GM21723 (cell line): ENCODE measurements at regions not wholly inside any gene's neighbourhood (a gene's known extent, or its start where the extent isn't known, plus 50 kb on each side); places are given as distances from the start of the nearest gene placed in this dataset.

ENCODE experiments used
- ATAC-seq: cut with Tn5 transposase; IDR thresholded peaks from one replicate; pipeline ENCODE4 v1.9.1; 2021; ENCODE audit warnings: mild to moderate bottlenecking, moderate library complexity; ENCODE audit not compliant: unreplicated experiment

DNA sequence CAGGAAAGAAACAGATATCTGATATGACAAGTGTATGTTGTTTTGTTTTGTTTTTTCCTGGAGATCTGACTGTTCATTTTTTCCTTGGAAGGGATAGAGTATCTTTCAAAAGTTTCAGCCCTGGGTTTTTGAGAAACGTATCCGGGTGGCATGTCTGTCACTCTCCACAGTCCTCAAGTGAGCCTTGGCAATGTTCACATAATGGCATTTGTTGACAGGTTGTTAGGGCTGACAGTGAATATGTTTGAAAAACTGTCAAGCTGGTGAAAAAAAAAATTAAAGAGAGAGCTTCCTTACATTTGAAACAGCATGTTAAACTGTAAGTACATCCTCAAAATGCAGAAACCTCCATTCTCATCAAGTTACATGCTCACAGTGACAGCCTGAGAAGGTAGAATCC, 113.0 kb upstream of the DYNLRB2 start:
- ATAC-seq, result no peak

DNA sequence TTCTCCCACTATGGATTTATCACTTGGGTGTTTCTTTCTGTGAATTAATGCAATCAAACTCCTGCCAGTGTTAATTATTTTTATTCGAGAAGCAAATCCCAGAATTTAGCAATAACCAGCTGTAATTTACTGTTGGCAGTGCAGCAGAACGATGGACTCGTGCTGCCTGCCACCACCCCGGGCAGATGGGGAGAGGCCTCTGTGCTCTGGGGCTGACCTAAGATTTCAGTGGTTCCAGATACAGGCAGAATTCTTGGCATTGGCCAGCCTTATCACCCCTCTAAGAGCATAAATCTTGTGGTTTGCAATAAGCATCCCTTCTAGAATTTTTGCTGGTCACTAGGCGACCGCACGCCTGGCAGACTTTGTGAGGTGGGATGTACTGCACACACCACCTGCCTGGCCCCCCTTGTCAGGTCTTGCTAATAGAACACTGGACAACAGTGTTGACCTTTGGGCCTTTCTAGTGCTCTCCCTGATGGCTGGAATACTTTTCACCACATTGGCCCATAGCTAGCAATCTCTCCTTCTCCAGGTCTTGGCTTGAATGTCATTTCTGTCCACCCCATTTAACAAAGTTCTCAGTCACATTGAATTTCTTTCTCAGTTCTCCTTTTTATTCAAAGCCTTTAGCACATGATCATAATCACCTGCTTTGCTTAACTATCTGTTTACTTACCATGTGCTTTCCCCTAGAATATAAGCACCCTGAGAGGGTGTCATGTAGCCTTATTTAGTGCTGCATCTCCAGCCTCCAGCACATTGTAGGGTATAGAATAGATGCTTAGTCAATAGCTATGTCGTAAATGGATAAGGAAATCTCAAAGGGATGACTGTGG, 122.1 kb upstream of the DYNLRB2 start:
- ATAC-seq, result no peak

DNA sequence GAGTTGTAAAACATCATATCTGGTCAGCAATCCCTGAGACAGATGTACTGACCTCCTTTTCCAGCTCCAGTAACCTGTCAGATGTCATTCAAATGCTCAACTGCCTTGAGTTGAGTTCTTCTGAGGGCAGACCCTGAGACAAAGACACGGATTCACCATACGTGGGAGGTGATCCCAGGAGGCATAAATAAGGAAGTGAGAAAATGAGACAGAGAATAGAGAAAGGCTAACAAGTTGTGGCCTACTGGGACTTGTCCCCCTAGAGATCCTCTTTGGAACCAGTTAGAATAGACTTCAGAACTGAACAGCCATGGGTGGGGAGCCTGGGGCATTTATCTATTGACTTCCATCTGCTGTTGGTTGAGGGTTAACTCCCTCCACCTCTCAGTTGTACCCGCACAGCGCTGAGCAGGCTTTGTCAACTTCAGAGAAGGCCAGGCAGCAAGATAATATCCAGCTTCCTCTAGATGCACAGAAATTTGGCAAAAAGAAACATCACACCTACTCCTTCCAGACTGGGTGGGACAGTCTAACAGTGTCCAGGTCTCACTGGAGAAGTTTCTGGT, 123.0 kb upstream of the DYNLRB2 start:
- ATAC-seq, result no peak

DNA sequence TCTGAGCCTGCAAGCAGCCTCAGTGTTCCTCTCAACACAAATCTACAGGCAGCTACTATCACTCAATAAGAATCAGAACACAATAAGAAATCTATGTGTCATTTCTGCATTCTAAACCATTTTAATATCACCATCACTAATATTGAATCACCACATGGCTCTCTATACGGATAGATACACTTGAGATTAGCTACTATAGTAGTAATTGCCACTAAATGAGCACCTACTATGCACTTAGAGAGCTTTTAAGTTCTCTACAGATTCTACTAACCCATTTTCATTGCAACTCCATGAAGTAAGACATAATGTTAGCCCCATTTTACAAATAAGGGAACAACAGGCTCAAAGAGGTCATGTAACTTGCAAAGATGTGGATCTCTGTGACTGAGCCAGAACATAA, 132.8 kb upstream of the DYNLRB2 start:
- no peak for ATAC-seq

DNA sequence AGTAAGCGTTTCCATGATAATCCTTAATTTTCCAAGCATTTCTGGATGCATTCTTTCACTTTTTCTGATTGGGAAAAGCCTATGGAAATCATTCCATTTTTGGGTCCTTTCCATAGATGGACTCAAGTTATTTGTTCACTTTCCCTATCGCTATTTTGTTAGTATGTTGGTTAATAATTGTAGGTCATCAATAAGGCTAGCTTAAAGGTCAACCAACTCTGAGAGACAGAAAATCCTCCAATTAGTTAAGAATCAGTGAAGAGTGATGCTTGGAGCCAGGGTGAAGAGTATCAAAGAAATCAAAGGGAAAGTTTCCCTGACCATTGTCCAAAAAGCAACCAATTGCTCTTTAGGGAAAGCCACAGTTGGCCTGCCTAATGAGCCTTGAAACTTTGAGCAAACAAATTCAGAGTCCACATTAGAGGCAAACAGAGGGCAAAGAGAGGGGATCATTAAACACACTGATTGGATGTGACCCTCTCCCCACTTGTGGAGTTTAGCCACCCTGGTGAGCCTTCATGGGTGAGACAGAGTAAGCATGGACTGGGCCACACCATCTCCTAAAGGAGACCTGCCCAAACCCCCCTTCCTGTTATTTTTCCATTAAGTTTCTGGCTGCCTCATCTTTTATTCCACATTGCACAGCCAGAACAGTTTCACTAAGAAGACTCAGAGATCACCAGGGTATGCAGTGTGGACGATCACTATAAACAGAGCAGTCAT, 133.4 kb upstream of the DYNLRB2 start:
- ATAC-seq, result no peak

DNA sequence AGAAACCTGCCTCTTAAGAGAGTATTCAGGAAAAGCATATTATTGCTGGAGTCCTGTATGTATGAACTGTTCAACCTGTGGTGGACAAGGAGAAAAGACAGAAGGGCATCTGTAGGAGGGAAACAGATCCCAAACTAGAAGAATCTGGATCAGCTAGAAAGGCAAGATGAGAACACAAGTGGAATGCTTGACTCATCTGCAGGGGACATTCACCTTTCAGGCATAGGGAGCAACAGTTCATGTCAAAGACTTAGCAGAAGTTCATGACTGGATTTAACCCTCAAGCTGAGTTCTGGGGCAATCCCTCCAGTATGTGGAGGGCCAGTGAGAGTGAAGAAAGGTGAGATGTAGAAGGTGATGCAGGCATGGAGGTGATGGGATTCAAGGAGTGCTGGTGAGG, 135.9 kb upstream of the DYNLRB2 start:
- no peak for ATAC-seq

DNA sequence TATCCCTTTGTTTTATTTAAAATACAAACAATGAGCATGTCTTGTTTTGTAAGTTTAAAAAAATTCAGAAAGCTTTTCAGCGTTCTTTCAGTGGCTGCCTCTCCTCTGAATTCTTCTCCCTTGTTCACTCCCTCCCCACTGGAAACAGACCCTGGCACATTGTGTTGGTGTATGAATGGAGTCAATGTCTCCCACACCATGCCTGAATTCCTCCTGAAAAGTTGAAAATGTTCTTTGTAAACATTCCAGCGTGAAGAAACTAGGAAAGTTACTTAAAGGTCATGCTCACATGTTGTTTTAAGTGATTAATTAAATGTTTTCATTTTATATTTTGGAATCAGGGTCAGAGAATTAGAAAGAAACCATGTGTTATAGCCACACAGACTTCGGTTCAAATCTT, 136.9 kb upstream of the DYNLRB2 start:
- no peak for ATAC-seq

DNA sequence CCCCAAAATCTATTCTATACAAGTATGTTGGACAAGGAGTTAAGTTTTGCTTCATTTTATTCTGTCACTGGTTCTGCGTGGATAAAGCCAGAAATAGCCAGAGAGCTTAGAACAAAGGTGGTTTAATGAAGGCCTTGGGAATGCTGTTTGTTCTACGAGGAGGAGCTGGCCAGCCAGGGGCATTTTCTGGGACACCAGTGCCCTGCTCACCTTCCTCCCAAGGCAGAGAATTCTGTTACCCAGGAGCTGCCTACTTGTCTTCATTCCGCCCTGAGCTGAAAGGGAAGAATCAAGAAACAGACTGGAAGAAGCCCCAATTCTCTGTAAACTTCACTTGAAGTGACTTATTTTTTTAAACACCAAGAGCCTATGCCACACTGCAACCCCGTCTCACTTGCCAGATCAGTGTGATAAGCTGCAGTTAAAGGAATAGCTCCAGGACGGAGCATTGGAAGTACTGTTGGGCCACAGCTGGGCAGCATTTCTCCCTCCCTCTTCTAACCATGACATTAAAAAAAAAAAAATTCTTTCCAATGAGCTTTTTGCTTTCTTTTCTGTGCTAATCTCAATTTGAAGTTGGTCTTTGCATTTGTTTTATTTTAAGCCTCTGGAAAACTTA, 149.8 kb upstream of the DYNLRB2 start:
- no peak for ATAC-seq

DNA sequence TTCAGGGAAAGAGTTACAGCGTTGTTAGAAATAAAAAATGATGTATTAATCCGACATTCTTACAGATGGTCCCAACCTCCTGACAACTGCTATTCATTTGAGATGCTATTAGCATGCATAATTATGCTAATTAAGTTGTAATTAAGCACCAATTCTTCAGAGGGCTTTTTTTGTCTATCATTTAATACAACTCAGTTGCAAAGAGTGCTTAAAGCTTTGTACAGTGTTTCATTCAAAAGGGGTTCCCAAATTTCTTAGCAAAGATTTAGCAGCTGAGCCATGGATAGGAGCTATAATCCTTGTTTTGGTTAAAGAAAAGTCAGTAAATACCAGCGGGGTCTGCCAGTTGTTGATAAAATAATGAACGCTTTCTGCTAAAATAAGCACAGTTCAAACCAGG, 150.7 kb upstream of the DYNLRB2 start:
- ATAC-seq, result no peak

DNA sequence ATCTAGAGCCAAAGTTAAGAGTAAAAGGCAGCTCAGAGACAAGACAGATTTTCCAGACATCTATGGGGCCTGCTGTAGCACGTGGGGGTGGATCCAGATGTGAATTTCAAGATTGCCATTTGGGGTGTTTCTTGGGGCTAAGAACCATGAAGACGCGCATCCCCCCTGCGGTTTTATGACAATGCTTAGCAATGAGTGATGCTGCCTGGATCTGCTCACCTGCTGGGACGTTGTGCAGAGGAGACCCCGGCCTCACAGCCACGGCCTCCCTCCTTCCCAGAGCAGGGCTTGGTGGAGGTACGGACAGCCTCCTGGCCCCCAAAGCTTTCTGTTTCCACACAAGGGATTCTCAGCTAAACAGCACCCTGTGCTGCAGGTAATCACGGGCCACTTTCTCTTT, 151.5 kb upstream of the DYNLRB2 start:
- ATAC-seq, result no peak

DNA sequence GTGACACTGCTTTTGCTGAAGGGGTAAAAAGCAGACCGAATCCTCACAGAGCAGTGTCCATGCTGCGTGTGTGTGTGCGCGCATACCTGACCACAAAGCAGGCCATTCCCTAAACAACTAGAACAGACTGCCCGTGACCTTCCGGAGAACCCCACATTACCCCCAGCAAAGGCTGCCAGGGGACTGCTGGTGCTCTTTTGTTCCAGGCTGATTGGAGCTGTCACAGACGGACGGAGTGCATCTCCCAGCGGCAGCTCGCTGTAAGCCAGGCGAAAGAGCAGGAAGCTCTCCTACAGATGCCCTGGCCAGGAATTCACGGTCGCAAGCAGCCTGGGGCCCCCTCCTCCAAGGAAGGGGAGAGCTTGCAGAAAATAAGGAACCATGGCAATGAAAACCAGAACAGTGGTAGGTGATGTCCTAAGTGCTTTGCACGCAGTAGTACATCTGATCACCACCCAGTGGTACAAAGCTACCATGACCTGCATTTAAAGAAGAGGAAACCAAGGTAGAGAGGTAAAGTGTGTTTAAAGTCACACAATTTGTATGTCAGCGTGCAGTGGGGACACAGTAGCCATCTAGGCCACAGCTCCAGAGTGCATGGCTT, 153.4 kb upstream of the DYNLRB2 start:
- ATAC-seq, result no peak

DNA sequence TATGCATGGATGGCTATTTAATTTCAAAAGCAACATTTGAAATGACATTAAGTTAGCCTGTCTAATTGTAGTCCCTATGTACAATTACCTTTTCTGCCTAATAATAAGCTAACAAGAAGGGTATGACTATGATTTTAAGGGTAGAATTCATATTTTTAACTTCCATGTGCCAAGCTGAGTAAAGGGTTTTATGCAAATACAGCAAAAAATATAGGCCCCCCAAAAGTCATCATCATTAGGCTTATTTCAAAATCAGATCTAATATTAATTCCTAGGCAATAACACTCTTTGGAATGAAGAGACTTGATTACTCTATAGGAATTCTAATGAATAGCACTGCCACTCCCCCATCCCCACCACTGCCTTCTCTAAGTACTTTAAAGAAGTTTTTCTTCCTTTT, 155.9 kb upstream of the DYNLRB2 start:
- no peak for ATAC-seq

DNA sequence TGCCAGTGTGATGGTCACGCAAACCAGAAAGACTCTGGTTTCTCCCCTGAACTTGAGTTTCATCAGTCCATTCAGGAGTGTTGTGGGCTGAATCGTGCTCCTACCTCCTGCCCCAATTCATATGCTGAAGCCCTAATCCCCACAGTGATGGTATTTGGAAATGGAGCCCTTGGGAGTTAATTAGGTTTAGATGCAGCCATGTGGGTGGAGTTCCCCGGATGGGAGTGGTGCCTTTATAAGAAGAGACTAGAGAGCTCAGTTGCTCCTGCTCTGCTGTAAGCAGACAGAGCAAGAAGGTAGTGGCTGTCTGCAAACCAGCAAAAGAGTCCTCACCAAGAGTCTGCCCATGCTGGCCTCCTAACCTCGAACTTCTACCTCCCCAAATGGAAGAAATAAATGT, 160.3 kb upstream of the DYNLRB2 start:
- no peak for ATAC-seq

DNA sequence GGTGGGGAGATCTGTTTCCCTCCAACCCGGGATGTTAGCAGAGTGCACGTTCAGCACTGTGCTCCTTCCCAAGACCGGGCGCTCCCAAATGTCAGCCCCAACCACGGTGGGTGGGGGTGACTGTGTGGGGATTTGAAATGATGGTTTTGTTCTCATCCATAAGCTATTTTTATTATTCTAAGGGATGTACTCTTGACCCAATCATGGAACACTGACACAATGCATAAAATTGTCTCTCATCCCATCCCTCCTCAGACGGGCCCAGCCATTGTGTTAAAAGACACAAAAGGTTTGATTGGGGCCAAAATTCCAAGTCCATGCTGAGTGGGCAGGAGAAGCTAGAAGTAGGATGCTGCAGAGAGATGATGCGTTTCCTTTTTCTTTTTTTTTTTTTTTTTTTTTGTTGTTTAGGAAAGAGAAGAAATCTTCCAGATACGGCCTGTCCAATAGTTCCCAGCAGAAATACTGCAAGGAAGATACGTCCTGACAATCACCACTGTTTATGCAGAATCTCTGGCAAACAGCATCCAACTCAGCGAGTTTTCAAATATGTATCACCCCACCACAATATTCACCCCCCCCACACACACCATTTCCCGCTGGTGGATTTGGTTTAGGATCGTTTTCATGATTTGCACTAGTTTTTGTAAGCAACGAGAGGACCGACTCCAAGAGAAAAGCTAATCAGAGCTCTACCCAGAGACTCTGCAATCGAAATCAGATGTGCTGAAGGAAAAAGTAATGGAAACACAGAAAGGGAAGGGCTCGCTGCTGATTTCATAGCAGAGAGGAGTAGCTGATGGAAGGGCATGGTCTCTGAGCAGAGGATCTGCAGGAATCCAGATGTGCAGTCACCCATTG, 163.5 kb upstream of the DYNLRB2 start:
- no peak for ATAC-seq

DNA sequence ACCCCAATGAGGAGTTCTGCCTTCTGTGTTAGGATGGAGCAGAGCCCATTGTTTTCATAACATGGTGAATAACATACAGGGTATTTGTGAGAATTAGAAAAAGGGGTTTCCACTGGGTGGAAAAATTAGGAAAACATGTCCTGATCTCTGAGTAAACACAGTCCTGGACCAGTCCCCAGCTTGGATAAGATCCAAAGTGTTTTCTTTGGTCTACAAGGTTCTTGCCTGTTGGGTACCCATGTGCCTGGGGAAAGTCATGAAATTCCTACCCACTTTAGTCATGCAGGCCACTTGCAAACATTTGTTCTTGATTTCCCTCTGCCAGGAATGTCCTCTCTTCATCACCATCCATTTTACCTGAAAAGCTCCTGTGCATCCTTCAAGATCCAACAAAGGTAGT, 164.8 kb upstream of the DYNLRB2 start:
- ATAC-seq, result no peak

DNA sequence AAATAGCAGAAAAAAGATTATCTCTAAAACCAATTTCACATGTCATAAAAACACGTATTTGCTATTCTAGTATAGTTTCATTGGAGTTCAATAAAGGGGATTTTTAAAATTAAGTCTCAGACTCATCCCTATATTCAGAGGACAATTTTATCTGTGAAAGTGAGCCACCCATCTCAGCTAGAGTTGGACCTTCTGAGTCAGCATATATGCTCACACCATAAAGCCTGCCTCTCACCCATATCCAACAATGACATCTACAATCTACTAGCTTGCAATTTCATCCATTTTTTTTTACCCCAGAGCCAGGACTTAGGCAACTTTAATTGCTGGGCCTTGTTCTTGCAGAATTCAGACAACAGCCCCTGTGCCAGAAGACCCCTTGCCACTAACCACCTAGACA, 165.3 kb upstream of the DYNLRB2 start:
- ATAC-seq, result no peak

DNA sequence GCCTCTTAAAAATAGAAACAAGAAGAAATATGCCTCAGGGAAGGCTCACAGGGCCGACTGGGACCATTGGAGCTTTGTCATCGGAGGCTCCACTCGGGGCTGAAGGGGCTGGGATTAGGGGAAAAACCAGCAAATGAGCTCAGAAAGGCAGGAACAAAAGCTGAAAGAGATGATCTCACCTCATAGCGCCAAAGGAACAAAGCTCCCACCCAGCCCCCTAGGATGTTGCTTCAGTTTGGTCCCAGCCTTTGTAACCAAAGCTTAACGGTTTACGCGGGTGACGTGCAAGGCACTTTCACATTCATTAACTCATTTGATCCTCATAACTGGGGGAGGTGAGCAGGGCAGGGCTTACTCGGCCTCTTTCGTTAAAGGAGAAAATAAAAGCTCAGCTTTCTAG, 168.5 kb upstream of the DYNLRB2 start:
- no peak for ATAC-seq

DNA sequence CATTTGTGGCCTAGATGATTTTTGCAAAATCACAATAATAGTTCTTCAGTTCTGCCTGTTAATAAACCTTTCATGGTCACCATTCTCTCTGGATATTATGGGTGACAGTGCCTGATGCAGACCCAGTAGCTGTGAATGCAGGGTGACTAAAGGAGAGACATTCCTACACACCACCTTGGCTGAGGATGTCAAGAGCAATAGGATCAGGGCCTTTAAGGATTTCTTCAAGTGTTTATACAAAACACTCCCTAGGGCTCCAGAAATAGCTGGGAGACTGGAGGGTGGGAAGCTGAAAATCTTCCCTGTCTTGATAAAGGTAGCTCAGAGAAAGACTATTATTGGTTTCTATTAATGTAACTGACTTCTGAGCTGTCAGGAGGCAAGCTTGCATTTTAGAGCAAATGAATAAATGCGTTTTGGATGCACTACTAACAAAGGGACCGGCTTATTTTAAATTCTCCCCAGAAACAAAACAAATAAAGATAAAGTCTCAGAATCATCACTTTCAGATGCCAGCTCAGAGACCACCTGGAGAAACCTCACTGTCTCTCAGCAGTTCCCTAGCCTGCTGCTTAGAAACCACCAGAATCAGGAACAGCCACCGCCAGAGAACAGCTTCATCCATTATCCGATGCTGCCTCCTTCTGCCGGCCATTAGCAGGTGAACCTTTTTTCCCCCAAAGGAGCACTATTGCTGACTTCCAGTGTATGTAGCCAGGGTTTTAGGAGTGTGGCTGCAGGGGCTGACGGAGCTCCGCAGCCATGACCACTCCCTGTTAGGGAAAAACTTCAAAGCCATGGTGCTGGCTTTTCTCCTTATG, 171.4 kb upstream of the DYNLRB2 start:
- ATAC-seq, result no peak

DNA sequence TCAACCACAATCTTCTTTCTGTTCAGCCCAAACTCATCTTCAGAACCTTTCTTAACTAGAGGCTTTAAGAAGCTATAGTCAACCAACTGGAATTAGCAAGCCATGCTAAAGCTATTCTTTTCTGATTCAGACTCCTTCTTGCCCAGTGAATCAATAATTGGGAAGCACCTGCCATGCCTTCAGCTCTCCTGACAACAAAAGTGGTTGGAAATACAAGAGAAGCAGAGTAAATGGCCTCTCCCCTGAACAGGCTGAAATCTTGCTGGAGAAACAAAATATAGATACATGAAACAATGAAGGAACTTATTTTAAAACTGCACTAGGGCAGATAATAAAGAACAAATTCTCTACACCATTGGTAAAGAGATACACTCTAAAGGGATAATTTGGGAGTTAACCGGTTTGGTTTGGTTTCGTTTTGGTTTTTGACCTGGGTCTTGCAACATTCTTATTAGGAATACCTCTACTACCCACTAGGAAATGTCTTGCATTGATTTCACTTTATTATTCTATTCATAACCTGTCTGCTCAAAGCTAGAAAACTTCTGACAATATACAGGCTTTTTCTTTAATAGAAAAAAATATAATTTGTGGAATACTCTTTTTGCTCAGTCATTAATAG, 173.6 kb upstream of the DYNLRB2 start:
- ATAC-seq, result no peak
